Body of pancreas (tissue), 4 donors: ENCODE measurements at regions not wholly inside any gene's neighbourhood (a gene's known extent, or its start where the extent isn't known, plus 50 kb on each side); places are given as distances from the start of the nearest gene placed in this dataset.

ENCODE experiments used
- ATAC-seq: fragments of 150-250 bp; one replicate; pipeline ENCODE4 v1.9.1; 2016
- DNase-seq, 4 donors: peaks; one replicate each; pipeline ENCODE4 v3.0.0-alpha.2; 2019
- H3K27ac ChIP-seq, 4 donors: fragments of 200-600 bp; sonication (generic); 1 replicate in 3 of 4; 2 replicates in 1 of 4; pipeline versions ENCODE4 v1.5.1 to v1.6.1; 2016 to 2019; ENCODE audit warnings: mild to moderate bottlenecking in 1 of 4, mixed read lengths in 1 of 4, moderate library complexity in 1 of 4
- H3K27me3 ChIP-seq, 2 donors: fragments of 200-600 bp; sonication (generic); one replicate each; pipeline ENCODE4 v1.6.0; 2016; ENCODE audit warnings: mild to moderate bottlenecking in 1 of 2
- H3K36me3 ChIP-seq, 2 donors: fragments of 200-600 bp; sonication (generic); replicated peaks in 1 of 2; 2 replicates each; pipeline ENCODE4 v1.5.1; 2016; ENCODE audit warnings: low read depth in 2 of 2; ENCODE audit not compliant: insufficient read depth in 1 of 2
- H3K4me1 ChIP-seq: fragments of 200-600 bp; sonication (generic); one replicate; pipeline ENCODE4 v1.6.0; 2016
- H3K4me3 ChIP-seq, 2 donors: fragments of 200-600 bp; sonication (generic); 1 replicate in 1 of 2; 2 replicates in 1 of 2; pipeline ENCODE4 v1.5.1; 2016 to 2019
- H3K9me3 ChIP-seq, 3 donors: fragments of 200-600 bp; sonication (generic); 1 replicate in 2 of 3; 2 replicates in 1 of 3; pipeline ENCODE4 v1.5.1; 2016
- POLR2A ChIP-seq, 3 donors: fragments of 450-650 bp; IDR thresholded peaks; one replicate each; pipeline ENCODE4 v1.6.1; 2016; ENCODE audit warnings: antibody characterized with exemption in 3 of 3, mild to moderate bottlenecking in 2 of 3
- WGBS, 2 donors: methylation state at CpG; one replicate each; pipeline ENCODE4 v1.1.5; 2017; 5-methylcytosine and 5-hydroxymethylcytosine counted together
- intact Hi-C: fragments of 100-400 bp; cut with DNase I; formaldehyde crosslinking; loops from one replicate; pipeline ENCODE4 v1.15.1; 2023
- TF ChIP-seq, protein P1 (sequence below), 7 experiments: fragments of 450-650 bp in 4 of 7; fragments of 200-600 bp in 3 of 7; sonication (generic) in 3 of 7; IDR thresholded peaks; one replicate each; pipeline ENCODE4 v1.5.1; 2016 to 2019; ENCODE audit warnings: antibody characterized with exemption in 7 of 7

DNA sequence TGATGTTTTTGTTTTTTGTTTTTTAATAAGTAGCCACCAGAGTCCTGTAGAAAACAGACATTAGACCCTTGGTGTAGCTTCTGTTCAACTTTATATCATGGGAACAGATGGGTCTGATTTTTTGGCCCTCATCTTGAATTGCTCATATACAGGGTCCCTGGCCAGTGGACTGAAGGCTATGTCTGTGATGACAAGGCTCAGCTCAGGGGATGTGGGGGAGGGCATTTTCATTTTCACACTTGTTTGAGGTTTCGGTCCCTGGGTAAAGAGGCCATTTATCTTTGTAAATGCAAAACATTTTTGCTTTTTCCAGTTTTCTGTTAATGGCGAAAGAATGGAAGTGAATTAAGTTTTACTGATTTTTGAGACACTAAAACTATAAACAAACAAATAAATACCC lies 257.6 kb upstream of the PHYHIPL start:
- Histone ChIP-seq H3K27me3 (no peaks in the 10 kb centered on the region), H3K36me3 (no peaks in the 10 kb centered on the region), H3K27ac (no peak overlapping the region), H3K9me3 (no peaks in the 10 kb centered on the region), H3K4me1 (no peaks in the 10 kb centered on the region), H3K4me3 (no peak overlapping the region)
- intact Hi-C loops, result no loop called here
- ATAC-seq, result no peak
- WGBS, 2 donors, result 77 to 90% methylated on average over 2 of the region's 2 CpGs
- no peak for DNase-seq
- TF ChIP-seq POLR2A (IDR thresholded peaks at IDR 0.05), result no peak
- TF ChIP-seq, protein P1, sequence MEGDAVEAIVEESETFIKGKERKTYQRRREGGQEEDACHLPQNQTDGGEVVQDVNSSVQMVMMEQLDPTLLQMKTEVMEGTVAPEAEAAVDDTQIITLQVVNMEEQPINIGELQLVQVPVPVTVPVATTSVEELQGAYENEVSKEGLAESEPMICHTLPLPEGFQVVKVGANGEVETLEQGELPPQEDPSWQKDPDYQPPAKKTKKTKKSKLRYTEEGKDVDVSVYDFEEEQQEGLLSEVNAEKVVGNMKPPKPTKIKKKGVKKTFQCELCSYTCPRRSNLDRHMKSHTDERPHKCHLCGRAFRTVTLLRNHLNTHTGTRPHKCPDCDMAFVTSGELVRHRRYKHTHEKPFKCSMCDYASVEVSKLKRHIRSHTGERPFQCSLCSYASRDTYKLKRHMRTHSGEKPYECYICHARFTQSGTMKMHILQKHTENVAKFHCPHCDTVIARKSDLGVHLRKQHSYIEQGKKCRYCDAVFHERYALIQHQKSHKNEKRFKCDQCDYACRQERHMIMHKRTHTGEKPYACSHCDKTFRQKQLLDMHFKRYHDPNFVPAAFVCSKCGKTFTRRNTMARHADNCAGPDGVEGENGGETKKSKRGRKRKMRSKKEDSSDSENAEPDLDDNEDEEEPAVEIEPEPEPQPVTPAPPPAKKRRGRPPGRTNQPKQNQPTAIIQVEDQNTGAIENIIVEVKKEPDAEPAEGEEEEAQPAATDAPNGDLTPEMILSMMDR (IDR thresholded peaks at IDR 0.05), result no peak

GRCh38 chr10:58919927-58920654 lies 256.4 kb upstream of the PHYHIPL start:
- Histone ChIP-seq H3K36me3 (no peaks in the 10 kb centered on the region), H3K4me3 (no peak overlapping the region), H3K27ac (no peak overlapping the region), H3K4me1 (no peaks in the 10 kb centered on the region), H3K27me3 (no peaks in the 10 kb centered on the region), H3K9me3 (no peaks in the 10 kb centered on the region)
- no peak for DNase-seq
- intact Hi-C loops, result no loop called here
- 29 to 33% methylated on average over 3 of the region's 3 CpGs for WGBS, 2 donors
- no peak for ATAC-seq
- TF ChIP-seq, protein P1 (IDR thresholded peaks at IDR 0.05), result no peak
- TF ChIP-seq POLR2A (IDR thresholded peaks at IDR 0.05), result no peak

- H3K36me3 ChIP-seq, result no peaks in the 10 kb centered on the region
- TF ChIP-seq POLR2A (IDR thresholded peaks at IDR 0.05), result no peak
- TF ChIP-seq, protein P1 (IDR thresholded peaks at IDR 0.05), result no peak
- no peak overlapping the region for H3K4me3 ChIP-seq
- ATAC-seq (no peak), DNase-seq (no peak)
- H3K27me3 ChIP-seq, result no peaks in the 10 kb centered on the region
- H3K4me1 ChIP-seq, result no peaks in the 10 kb centered on the region
- no peak overlapping the region for H3K27ac ChIP-seq
- intact Hi-C loops, result no loop called here
- no peaks in the 10 kb centered on the region for H3K9me3 ChIP-seq
These were observed 255.8 kb upstream of the PHYHIPL start for GRCh38 chr10:58920655-58921003.

DNA sequence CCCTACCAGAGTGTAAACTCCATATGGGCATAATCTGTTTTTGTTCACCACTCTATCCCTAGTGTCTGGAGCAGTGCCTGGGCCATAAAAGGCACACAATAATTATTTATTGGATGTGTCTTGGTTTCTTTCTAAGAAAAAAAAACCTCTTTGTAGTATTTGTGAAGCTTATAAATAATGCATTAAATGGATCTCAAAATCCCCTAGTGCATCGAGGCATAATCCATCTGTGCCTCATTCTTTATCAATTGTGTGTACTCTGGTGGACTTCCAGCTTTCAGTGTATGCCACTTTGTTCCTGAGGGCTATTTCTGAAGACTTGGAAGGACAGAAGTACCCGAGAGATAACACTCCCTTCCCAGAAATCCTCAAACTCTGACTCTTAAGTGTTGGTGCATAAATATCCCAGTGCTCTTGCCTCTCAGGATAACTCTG lies 255.0 kb upstream of the PHYHIPL start:
- ATAC-seq (no peak), DNase-seq (no peak)
- no peaks in the 10 kb centered on the region for H3K9me3 ChIP-seq
- H3K4me1 ChIP-seq, result no peaks in the 10 kb centered on the region
- intact Hi-C loops, result no loop called here
- no peaks in the 10 kb centered on the region for H3K27me3 ChIP-seq
- 33 to 44% methylated on average over 2 of the region's 2 CpGs for WGBS, 2 donors
- TF ChIP-seq, protein P1 (IDR thresholded peaks at IDR 0.05), result no peak
- TF ChIP-seq POLR2A (IDR thresholded peaks at IDR 0.05), result no peak
- no peak overlapping the region for H3K4me3 ChIP-seq
- H3K27ac ChIP-seq, result no peak overlapping the region
- H3K36me3 ChIP-seq, result no peaks in the 10 kb centered on the region

GRCh38 chr10:58925381-58925780 lies 251.1 kb upstream of the PHYHIPL start:
- ATAC-seq (no peak), DNase-seq (no peak)
- no peaks in the 10 kb centered on the region for H3K27me3 ChIP-seq
- 61 to 63% methylated on average over 2 of the region's 2 CpGs for WGBS, 2 donors
- H3K36me3 ChIP-seq, result no peaks in the 10 kb centered on the region
- no peak overlapping the region for H3K4me3 ChIP-seq
- H3K27ac ChIP-seq, result no peak overlapping the region
- no peaks in the 10 kb centered on the region for H3K4me1 ChIP-seq
- no peaks in the 10 kb centered on the region for H3K9me3 ChIP-seq
- intact Hi-C loops, result no loop called here
- TF ChIP-seq POLR2A (IDR thresholded peaks at IDR 0.05), result no peak
- TF ChIP-seq, protein P1 (IDR thresholded peaks at IDR 0.05), result no peak
